ENCODE measurements at regions not wholly inside any gene's neighbourhood (a gene's known extent, or its start where the extent isn't known, plus 50 kb on each side); places are given as distances from the start of the nearest gene placed in this dataset.

DNA sequence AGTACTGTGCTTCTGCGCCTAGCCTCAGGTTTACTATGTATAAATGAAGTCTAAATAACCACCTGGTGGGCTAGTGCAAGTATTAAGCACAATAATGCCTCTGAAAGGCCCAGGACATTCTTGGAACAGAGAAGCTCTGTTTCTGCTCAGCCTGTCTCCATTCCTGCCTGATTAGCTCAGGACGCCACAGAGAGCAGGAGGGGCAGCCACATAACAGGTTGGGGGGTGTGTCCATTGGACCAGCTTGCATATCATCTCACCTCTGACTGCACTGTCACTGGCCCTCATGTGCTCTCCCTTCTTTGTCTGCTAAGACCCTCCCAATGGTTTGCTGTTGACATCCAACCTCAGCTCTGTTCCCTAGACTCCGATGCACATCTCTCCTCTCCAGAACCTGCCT lies 52.8 kb upstream of the IKZF1 start:
- TF ChIP-seq ZNF788 (CRISPR knock-in tag; IDR thresholded peaks at IDR 0.05; ENCODE audit: borderline replicate concordance) = no peak
- TF ChIP-seq ZNF558 (CRISPR knock-in tag; IDR thresholded peaks at IDR 0.05; ENCODE audit: borderline replicate concordance) = no peak
- TF ChIP-seq FOXA3 (CRISPR knock-in tag; IDR thresholded peaks at IDR 0.05) = no peak
- no peak for TF ChIP-seq KLF6 (CRISPR knock-in tag; IDR thresholded peaks at IDR 0.05)
- TF ChIP-seq, protein P1, sequence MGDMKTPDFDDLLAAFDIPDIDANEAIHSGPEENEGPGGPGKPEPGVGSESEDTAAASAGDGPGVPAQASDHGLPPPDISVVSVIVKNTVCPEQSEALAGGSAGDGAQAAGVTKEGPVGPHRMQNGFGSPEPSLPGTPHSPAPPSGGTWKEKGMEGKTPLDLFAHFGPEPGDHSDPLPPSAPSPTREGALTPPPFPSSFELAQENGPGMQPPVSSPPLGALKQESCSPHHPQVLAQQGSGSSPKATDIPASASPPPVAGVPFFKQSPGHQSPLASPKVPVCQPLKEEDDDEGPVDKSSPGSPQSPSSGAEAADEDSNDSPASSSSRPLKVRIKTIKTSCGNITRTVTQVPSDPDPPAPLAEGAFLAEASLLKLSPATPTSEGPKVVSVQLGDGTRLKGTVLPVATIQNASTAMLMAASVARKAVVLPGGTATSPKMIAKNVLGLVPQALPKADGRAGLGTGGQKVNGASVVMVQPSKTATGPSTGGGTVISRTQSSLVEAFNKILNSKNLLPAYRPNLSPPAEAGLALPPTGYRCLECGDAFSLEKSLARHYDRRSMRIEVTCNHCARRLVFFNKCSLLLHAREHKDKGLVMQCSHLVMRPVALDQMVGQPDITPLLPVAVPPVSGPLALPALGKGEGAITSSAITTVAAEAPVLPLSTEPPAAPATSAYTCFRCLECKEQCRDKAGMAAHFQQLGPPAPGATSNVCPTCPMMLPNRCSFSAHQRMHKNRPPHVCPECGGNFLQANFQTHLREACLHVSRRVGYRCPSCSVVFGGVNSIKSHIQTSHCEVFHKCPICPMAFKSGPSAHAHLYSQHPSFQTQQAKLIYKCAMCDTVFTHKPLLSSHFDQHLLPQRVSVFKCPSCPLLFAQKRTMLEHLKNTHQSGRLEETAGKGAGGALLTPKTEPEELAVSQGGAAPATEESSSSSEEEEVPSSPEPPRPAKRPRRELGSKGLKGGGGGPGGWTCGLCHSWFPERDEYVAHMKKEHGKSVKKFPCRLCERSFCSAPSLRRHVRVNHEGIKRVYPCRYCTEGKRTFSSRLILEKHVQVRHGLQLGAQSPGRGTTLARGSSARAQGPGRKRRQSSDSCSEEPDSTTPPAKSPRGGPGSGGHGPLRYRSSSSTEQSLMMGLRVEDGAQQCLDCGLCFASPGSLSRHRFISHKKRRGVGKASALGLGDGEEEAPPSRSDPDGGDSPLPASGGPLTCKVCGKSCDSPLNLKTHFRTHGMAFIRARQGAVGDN (CRISPR knock-in tag; IDR thresholded peaks at IDR 0.05) = no peak
- no peak for TF ChIP-seq ZNF737 (CRISPR knock-in tag; IDR thresholded peaks at IDR 0.05; ENCODE audit: borderline replicate concordance)
- TF ChIP-seq, protein P2, sequence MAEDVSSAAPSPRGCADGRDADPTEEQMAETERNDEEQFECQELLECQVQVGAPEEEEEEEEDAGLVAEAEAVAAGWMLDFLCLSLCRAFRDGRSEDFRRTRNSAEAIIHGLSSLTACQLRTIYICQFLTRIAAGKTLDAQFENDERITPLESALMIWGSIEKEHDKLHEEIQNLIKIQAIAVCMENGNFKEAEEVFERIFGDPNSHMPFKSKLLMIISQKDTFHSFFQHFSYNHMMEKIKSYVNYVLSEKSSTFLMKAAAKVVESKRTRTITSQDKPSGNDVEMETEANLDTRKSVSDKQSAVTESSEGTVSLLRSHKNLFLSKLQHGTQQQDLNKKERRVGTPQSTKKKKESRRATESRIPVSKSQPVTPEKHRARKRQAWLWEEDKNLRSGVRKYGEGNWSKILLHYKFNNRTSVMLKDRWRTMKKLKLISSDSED (CRISPR knock-in tag; IDR thresholded peaks at IDR 0.05) = no peak
- TF ChIP-seq NR2C2 (CRISPR knock-in tag; IDR thresholded peaks at IDR 0.05; ENCODE audit: borderline replicate concordance) = no peak
- no peak for TF ChIP-seq TMF1 (CRISPR knock-in tag; IDR thresholded peaks at IDR 0.05; ENCODE audit: low read depth)
- no peak for TF ChIP-seq CBX5 (CRISPR knock-in tag; IDR thresholded peaks at IDR 0.05; ENCODE audit: borderline replicate concordance)
- no peak for TF ChIP-seq FIP1L1 (IDR thresholded peaks at IDR 0.05; ENCODE audit: borderline replicate concordance, insufficient read depth, low read depth, low read length)
- TF ChIP-seq MEIS1 (CRISPR knock-in tag; IDR thresholded peaks at IDR 0.05; ENCODE audit: borderline replicate concordance) = no peak
- Histone ChIP-seq H3K4me3 (replicated peaks in 1 of 3; ENCODE audit: insufficient read depth in 1 of 3, low read depth in 2 of 3, low read length in 3 of 3) (no peak overlapping the region), H3K9me3 (ENCODE audit: low read length) (peaks cover 7% of the 10 kb centered on the region; the same call in 1 of the 2 replicates), H3K36me3 (replicated peaks in 1 of 2; ENCODE audit: control insufficient read depth in 1 of 2, insufficient read depth in 2 of 2, low read length in 2 of 2) (no peaks in the 10 kb centered on the region), H3K9ac (ENCODE audit: insufficient read depth, low read depth, low read length) (no peak overlapping the region), H3K79me2 (ENCODE audit: insufficient read depth, low read length) (no peaks in the 10 kb centered on the region), H2AFZ (ENCODE audit: low read length) (no peak overlapping the region), H3K27me3 (ENCODE audit: control insufficient read depth in 1 of 2, insufficient read depth in 2 of 2, low read length in 2 of 2) (no peaks in the 10 kb centered on the region), H4K20me1 (ENCODE audit: insufficient read depth, low read length) (no peaks in the 10 kb centered on the region), H3K4me2 (ENCODE audit: low read depth, low read length) (no peak overlapping the region), H3K27ac (ENCODE audit: extremely low read length, insufficient read depth, low read length) (no peak overlapping the region), H3K4me1 (ENCODE audit: insufficient read depth, low read length) (no peaks in the 10 kb centered on the region)
- no peak for FAIRE-seq
- 22% methylated on average over 3 of the region's 3 CpGs for WGBS (ENCODE audit: low lambda C conversion rate)
- intact Hi-C loops (cut with micrococcal nuclease; ENCODE audit: unreplicated experiment) (no loop called here), in situ Hi-C loops (cut with HindIII; ENCODE audit: extremely low pct_ligation_motif_present, low pct_unique_long_range_greater_than_20kb) (no loop called here)
- no peak for DNase-seq (ENCODE audit: low spot score)
- ChIA-PET CTCF (ENCODE audit: low intra/inter-chr PET ratio, low total read pairs) (no interaction called here), POLR2A (no interaction called here)
- BruUV-seq (replicated peaks) = no TSS peak
- no peak for ATAC-seq
